PC-9 (cell line): ENCODE measurements at regions not wholly inside any gene's neighbourhood (a gene's known extent, or its start where the extent isn't known, plus 50 kb on each side); places are given as distances from the start of the nearest gene placed in this dataset.

Source experiments
- BruUV-seq: library from RNA; stranded (reverse); fragments of 400-500 nt; replicated peaks from 2 replicates; lab custom pipeline; 2021; lab: Mats Ljungman, UMichigan
- CTCF ChIA-PET: fragments of 300-600 bp; sonication (Branson Sonifier 250); formaldehyde crosslinking; loops from one replicate; lab custom pipeline; 2022; ENCODE audit warnings: antibody characterized with exemption; lab: Charles Lee
- POLR2A ChIA-PET: fragments of 300-600 bp; sonication (Branson Sonifier 250); formaldehyde crosslinking; loops from one replicate; lab custom pipeline; 2022; ENCODE audit warnings: antibody characterized with exemption; ENCODE audit not compliant: unreplicated experiment; lab: Charles Lee
- DNase-seq, 2 experiments: peaks; one replicate each; pipeline versions ENCODE4 v3.0.0 to v3.0.0-alpha.2; 2015 to 2022; ENCODE audit warnings: mixed read lengths in 1 of 2
- H2AFZ ChIP-seq: fragments of 200-600 bp; sonication (generic); 2 replicates; pipeline ENCODE4 v1.8.1; 2017; ENCODE audit warnings: antibody characterized with exemption
- H3F3A ChIP-seq: fragments of 200-600 bp; sonication (generic); 2 replicates; pipeline ENCODE4 v1.8.1; 2017; ENCODE audit warnings: antibody characterized with exemption, mild to moderate bottlenecking, low read depth; ENCODE audit not compliant: insufficient read depth
- H3K27ac ChIP-seq: fragments of 200-600 bp; sonication (generic); 2 replicates; pipeline ENCODE4 v1.6.1; 2016; ENCODE audit warnings: mixed run types
- H3K27me3 ChIP-seq: fragments of 200-600 bp; sonication (generic); 2 replicates; pipeline ENCODE4 v1.6.1; 2016; ENCODE audit warnings: low read depth, mixed run types; ENCODE audit not compliant: insufficient read depth
- H3K36me3 ChIP-seq: fragments of 200-600 bp; sonication (generic); 2 replicates; pipeline ENCODE4 v1.6.1; 2016; ENCODE audit warnings: low read depth, mixed run types
- H3K4me1 ChIP-seq: fragments of 200-600 bp; sonication (generic); replicated peaks from 2 replicates; pipeline ENCODE4 v1.6.1; 2016; ENCODE audit warnings: mixed run types; ENCODE audit not compliant: insufficient read depth
- H3K4me2 ChIP-seq: fragments of 200-600 bp; sonication (generic); 2 replicates; pipeline ENCODE4 v1.6.1; 2017; ENCODE audit warnings: mixed run types
- H3K4me3 ChIP-seq: fragments of 200-600 bp; sonication (generic); 2 replicates; pipeline ENCODE4 v1.6.1; 2016; ENCODE audit warnings: mixed run types
- H3K79me2 ChIP-seq: fragments of 200-600 bp; sonication (generic); 2 replicates; pipeline ENCODE4 v1.6.1; 2017; ENCODE audit warnings: low read depth, mixed run types
- H3K9me2 ChIP-seq: fragments of 200-600 bp; sonication (generic); 2 replicates; pipeline ENCODE4 v1.8.1; 2017; ENCODE audit warnings: mild to moderate bottlenecking; ENCODE audit not compliant: insufficient read depth
- H3K9me3 ChIP-seq: fragments of 200-600 bp; sonication (generic); 2 replicates; pipeline ENCODE4 v1.8.1; 2016; ENCODE audit warnings: low read depth; ENCODE audit not compliant: insufficient read depth
- H4K20me1 ChIP-seq: fragments of 200-600 bp; sonication (generic); 2 replicates; pipeline ENCODE4 v1.8.1; 2017; ENCODE audit not compliant: insufficient read depth
- CTCF ChIP-seq: fragments of 200-600 bp; sonication (generic); conservative IDR thresholded peaks from 2 replicates; pipeline ENCODE4 v1.6.1; 2017; ENCODE audit warnings: mixed run types, antibody characterized with exemption, mild to moderate bottlenecking, moderate library complexity
- EZH2 ChIP-seq: fragments of 200-600 bp; sonication (generic); IDR thresholded peaks from 2 replicates; pipeline ENCODE4 v1.8.0; 2017; ENCODE audit warnings: antibody characterized with exemption, low read depth
- intact Hi-C: fragments of 100-400 bp; cut with micrococcal nuclease; formaldehyde crosslinking; loops from one replicate; pipeline ENCODE4 v1.10.0; 2022; ENCODE audit not compliant: unreplicated experiment

DNA sequence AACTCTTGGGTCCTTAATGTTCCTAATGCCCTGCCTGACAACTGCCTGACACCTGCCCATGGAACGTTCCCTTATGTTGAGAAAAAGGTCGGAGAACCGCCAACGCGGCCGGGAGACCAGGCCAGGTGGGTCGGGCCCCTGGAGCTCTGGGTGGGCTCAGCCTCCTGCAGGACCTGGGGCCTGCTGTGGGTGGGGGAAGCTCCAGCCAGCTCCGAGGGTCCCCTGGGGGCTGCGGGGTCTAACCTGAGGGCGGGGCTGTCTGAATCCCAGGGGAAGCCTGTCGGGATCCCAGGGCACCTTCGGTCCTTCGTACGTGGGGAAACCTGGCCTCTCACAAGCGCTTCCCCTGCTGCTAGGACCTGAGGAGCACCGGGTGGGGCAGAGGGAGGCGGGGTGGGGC, 296.0 kb downstream of the NDUFA10 start:
- no peak for TF ChIP-seq EZH2
- TF ChIP-seq CTCF: no peak
- Histone ChIP-seq H3K4me1 (no peaks in the 10 kb centered on the region), H2AFZ (no peak overlapping the region), H3F3A (no peaks in the 10 kb centered on the region), H3K27me3 (peaks cover 96% of the 10 kb centered on the region), H4K20me1 (peaks cover 28% of the 10 kb centered on the region; the same call in 1 of the 2 replicates), H3K79me2 (no peaks in the 10 kb centered on the region), H3K9me2 (no peaks in the 10 kb centered on the region), H3K27ac (no peak overlapping the region), H3K4me2 (no peak overlapping the region), H3K9me3 (no peaks in the 10 kb centered on the region), H3K36me3 (no peaks in the 10 kb centered on the region), H3K4me3 (no peak overlapping the region)
- ChIA-PET CTCF (no interaction called here), POLR2A (no interaction called here)
- intact Hi-C loops: no loop called here
- no peak for DNase-seq
- BruUV-seq: no TSS peak

- no peaks in the 10 kb centered on the region for H3K9me3 ChIP-seq
- peaks cover 96% of the 10 kb centered on the region for H3K27me3 ChIP-seq
- TF ChIP-seq CTCF (no peak), EZH2 (no peak; the same call in 1 of the 2 replicates)
- H3K4me3 ChIP-seq: no peak overlapping the region
- H3K79me2 ChIP-seq: no peaks in the 10 kb centered on the region
- no peak for DNase-seq
- no peaks in the 10 kb centered on the region for H3K36me3 ChIP-seq
- no peak overlapping the region for H3K4me2 ChIP-seq
- no TSS peak for BruUV-seq
- POLR2A ChIA-PET: no interaction called here
- H4K20me1 ChIP-seq: peaks cover 28% of the 10 kb centered on the region; the same call in 1 of the 2 replicates
- CTCF ChIA-PET: no interaction called here
- intact Hi-C loops: no loop called here
- no peak overlapping the region for H2AFZ ChIP-seq
- H3K4me1 ChIP-seq: no peaks in the 10 kb centered on the region
- H3K27ac ChIP-seq: no peak overlapping the region
- no peaks in the 10 kb centered on the region for H3K9me2 ChIP-seq
- no peaks in the 10 kb centered on the region for H3F3A ChIP-seq
These were observed 296.4 kb downstream of the NDUFA10 start for GRCh38 chr2:239728751-239729150.

GRCh38 chr2:239727776-239728600, 297.2 kb downstream of the NDUFA10 start:
- BruUV-seq: no TSS peak
- no peak for DNase-seq
- Histone ChIP-seq H3K79me2 (no peaks in the 10 kb centered on the region), H3F3A (no peaks in the 10 kb centered on the region), H3K36me3 (no peaks in the 10 kb centered on the region), H3K4me2 (no peak overlapping the region), H3K27me3 (peaks cover 97% of the 10 kb centered on the region), H3K27ac (no peak overlapping the region), H3K9me3 (no peaks in the 10 kb centered on the region), H3K4me3 (no peak overlapping the region), H3K9me2 (no peaks in the 10 kb centered on the region), H3K4me1 (no peaks in the 10 kb centered on the region), H2AFZ (no peak overlapping the region), H4K20me1 (peaks cover 28% of the 10 kb centered on the region; the same call in 1 of the 2 replicates)
- TF ChIP-seq CTCF (no peak), EZH2 (no peak)
- ChIA-PET CTCF (no interaction called here), POLR2A (no interaction called here)
- intact Hi-C loops: no loop called here
